Neuronal stem cell (in vitro differentiated cells): ENCODE measurements at regions not wholly inside any gene's neighbourhood (a gene's known extent, or its start where the extent isn't known, plus 50 kb on each side); places are given as distances from the start of the nearest gene placed in this dataset.
A peak's percentile ranks its signal among the peaks of the same experiment; 100 is the strongest.

Experiments used
- DNase-seq: peaks from one replicate; pipeline ENCODE4 v3.0.0-alpha.2; 2013; ENCODE audit warnings: low spot score
- H2AFZ ChIP-seq: one replicate; pipeline ENCODE4 v1.6.1; 2013; ENCODE audit warnings: mild to moderate bottlenecking, low read length, inconsistent platforms
- H2AK5ac ChIP-seq: 2 replicates; pipeline ENCODE4 v1.6.1; 2013; ENCODE audit warnings: low read depth, mild to moderate bottlenecking, inconsistent platforms, low read length, moderate library complexity, mixed read lengths
- H2BK120ac ChIP-seq: 2 replicates; pipeline ENCODE4 v1.6.1; 2013; ENCODE audit warnings: low read depth, mild to moderate bottlenecking, inconsistent platforms, low read length, moderate library complexity, mixed read lengths
- H2BK12ac ChIP-seq: one replicate; pipeline ENCODE4 v1.6.1; 2013; ENCODE audit warnings: low read length, inconsistent platforms
- H2BK15ac ChIP-seq: 2 replicates; pipeline ENCODE4 v1.6.1; 2013; ENCODE audit warnings: mild to moderate bottlenecking, low read length, inconsistent platforms, mixed read lengths
- H2BK5ac ChIP-seq: one replicate; pipeline ENCODE4 v1.6.1; 2013; ENCODE audit warnings: inconsistent platforms, mild to moderate bottlenecking, low read length, moderate library complexity
- H3K14ac ChIP-seq: one replicate; pipeline ENCODE4 v1.6.1; 2013; ENCODE audit warnings: low read length, inconsistent platforms
- H3K18ac ChIP-seq: 2 replicates; pipeline ENCODE4 v1.6.1; 2013; ENCODE audit warnings: low read length, inconsistent platforms
- H3K23ac ChIP-seq: 2 replicates; pipeline ENCODE4 v1.6.1; 2013; ENCODE audit warnings: low read depth, mild to moderate bottlenecking, mixed read lengths, low read length, inconsistent platforms; ENCODE audit not compliant: poor library complexity
- H3K27ac ChIP-seq: replicated peaks from 3 replicates; pipeline ENCODE4 v1.5.1; 2013; ENCODE audit warnings: low read length, inconsistent platforms
- H3K27me3 ChIP-seq, 3 experiments: 2 replicates each; pipeline ENCODE4 v1.6.1; 2013; ENCODE audit warnings: low read length in 3 of 3, mild to moderate bottlenecking in 2 of 3, inconsistent platforms in 1 of 3, low read depth in 1 of 3, mixed read lengths in 1 of 3, moderate library complexity in 1 of 3; ENCODE audit not compliant: control insufficient read depth in 3 of 3, insufficient read depth in 3 of 3
- H3K36me3 ChIP-seq, 2 donors: replicated peaks in 1 of 2; 2 replicates each; pipeline ENCODE4 v1.6.1; 2013; ENCODE audit warnings: low read length in 2 of 2; ENCODE audit not compliant: control insufficient read depth in 2 of 2, insufficient read depth in 2 of 2
- H3K4ac ChIP-seq: 2 replicates; pipeline ENCODE4 v1.6.1; 2013; ENCODE audit warnings: inconsistent platforms, mild to moderate bottlenecking, low read length, moderate library complexity
- H3K4me1 ChIP-seq, 2 donors: 1 replicate in 1 of 2; 2 replicates in 1 of 2; pipeline ENCODE4 v1.6.1; 2013; ENCODE audit warnings: low read length in 2 of 2, low read depth in 1 of 2; ENCODE audit not compliant: control insufficient read depth in 2 of 2, insufficient read depth in 1 of 2
- H3K4me2 ChIP-seq: one replicate; pipeline ENCODE4 v1.6.1; 2013; ENCODE audit warnings: mild to moderate bottlenecking, low read length, inconsistent platforms; ENCODE audit not compliant: insufficient read depth, poor library complexity, severe bottlenecking
- H3K4me3 ChIP-seq, 2 donors: 2 replicates each; pipeline ENCODE4 v1.5.1; 2013; ENCODE audit warnings: low read length in 2 of 2, mild to moderate bottlenecking in 2 of 2, inconsistent platforms in 1 of 2, moderate library complexity in 1 of 2
- H3K79me1 ChIP-seq: one replicate; pipeline ENCODE4 v1.6.1; 2013; ENCODE audit warnings: low read depth, mild to moderate bottlenecking, inconsistent platforms, low read length, moderate library complexity
- H3K9ac ChIP-seq: one replicate; pipeline ENCODE4 v1.6.1; 2013; ENCODE audit warnings: mild to moderate bottlenecking, low read depth, low read length, inconsistent platforms; ENCODE audit not compliant: poor library complexity
- H3K9me3 ChIP-seq, 2 donors: replicated peaks in 1 of 2; 2 replicates each; pipeline versions ENCODE3 to v1.6.1; 2013; ENCODE audit warnings: low read length in 2 of 2, mild to moderate bottlenecking in 2 of 2, inconsistent platforms in 1 of 2, low read depth in 1 of 2, mixed read lengths in 1 of 2, moderate library complexity in 1 of 2; ENCODE audit not compliant: control insufficient read depth in 2 of 2, insufficient read depth in 1 of 2
- H4K8ac ChIP-seq: one replicate; pipeline ENCODE4 v1.6.1; 2013; ENCODE audit warnings: low read depth, mild to moderate bottlenecking, inconsistent platforms, low read length, moderate library complexity
- H4K91ac ChIP-seq: one replicate; pipeline ENCODE4 v1.6.1; 2013; ENCODE audit warnings: low read length, low read depth, mild to moderate bottlenecking, inconsistent platforms; ENCODE audit not compliant: poor library complexity
- WGBS, 2 donors: extraction: QIAGEN DNeasy Blood & Tissue Kit; methylation state at CpG; one replicate each; pipeline ENCODE4 v1.1.7; 2013; ENCODE audit warnings: missing lambda C conversion rate in 2 of 2, mixed read lengths in 1 of 2; ENCODE audit not compliant: insufficient read length in 2 of 2, insufficient replicate concordance in 1 of 2; ENCODE audit errors: extremely low coverage in 2 of 2; 5-methylcytosine and 5-hydroxymethylcytosine counted together

GRCh38 chr4:27666943-27667342, 806.3 kb downstream of the STIM2 start:
- Histone ChIP-seq H2BK5ac (no peak overlapping the region), H2BK120ac (no peak overlapping the region), H4K8ac (no peak overlapping the region), H3K9ac (no peak overlapping the region), H2AFZ (peak overlapping the region; percentile 81), H3K9me3 (no peaks in the 10 kb centered on the region), H3K4me1 (peaks cover 2 to 6% of the 10 kb centered on the region in 2 donors), H2BK15ac (no peak overlapping the region), H3K4me2 (no peak overlapping the region), H4K91ac (no peak overlapping the region), H3K27ac (no peak overlapping the region), H3K27me3 (no peaks in the 10 kb centered on the region), H3K14ac (no peak overlapping the region), H2BK12ac (no peak overlapping the region), H2AK5ac (no peak overlapping the region), H3K36me3 (no peaks in the 10 kb centered on the region), H3K4ac (no peak overlapping the region), H3K4me3 (no peak overlapping the region), H3K79me1 (no peaks in the 10 kb centered on the region), H3K18ac (no peak overlapping the region), H3K23ac (no peak overlapping the region)
- no peak for DNase-seq
- no CpG with 5 or more reads among the region's 3 CpGs for WGBS, 2 donors

GRCh38 chr4:27668001-27668400, 807.4 kb downstream of the STIM2 start:
- Histone ChIP-seq H2BK120ac (no peak overlapping the region), H2AFZ (no peak overlapping the region), H3K27ac (no peak overlapping the region), H2BK12ac (no peak overlapping the region), H2BK15ac (no peak overlapping the region), H3K9ac (no peak overlapping the region), H4K91ac (no peak overlapping the region), H3K4me2 (no peak overlapping the region), H3K4me3 (no peak overlapping the region), H3K4ac (no peak overlapping the region), H3K36me3 (no peaks in the 10 kb centered on the region), H3K18ac (no peak overlapping the region), H3K14ac (no peak overlapping the region), H3K9me3 (no peaks in the 10 kb centered on the region), H2AK5ac (no peak overlapping the region), H3K4me1 (no peaks in the 10 kb centered on the region), H3K23ac (no peak overlapping the region), H4K8ac (no peak overlapping the region), H3K79me1 (no peaks in the 10 kb centered on the region), H2BK5ac (no peak overlapping the region), H3K27me3 (no peaks in the 10 kb centered on the region)
- no CpG with 5 or more reads among the region's 3 CpGs for WGBS, 2 donors
- no peak for DNase-seq

GRCh38 chr4:27678027-27678426, 817.4 kb downstream of the STIM2 start:
- Histone ChIP-seq H3K9ac (no peak overlapping the region), H3K14ac (no peak overlapping the region), H3K4me1 (peaks cover 0 to 2% of the 10 kb centered on the region in 2 donors), H3K27ac (no peak overlapping the region), H3K36me3 (no peaks in the 10 kb centered on the region), H3K27me3 (no peaks in the 10 kb centered on the region), H2BK15ac (no peak overlapping the region), H4K8ac (no peak overlapping the region), H3K79me1 (no peaks in the 10 kb centered on the region), H2BK5ac (no peak overlapping the region), H3K4me2 (no peak overlapping the region), H2BK12ac (no peak overlapping the region), H2BK120ac (no peak overlapping the region), H3K9me3 (no peaks in the 10 kb centered on the region), H3K23ac (no peak overlapping the region), H3K18ac (no peak overlapping the region), H3K4ac (no peak overlapping the region), H3K4me3 (no peak overlapping the region), H4K91ac (no peak overlapping the region), H2AFZ (no peak overlapping the region), H2AK5ac (no peak overlapping the region)
- DNase-seq, result no peak
- no CpG with 5 or more reads among the region's 1 CpG for WGBS, 2 donors

- Histone ChIP-seq H2BK15ac (no peak overlapping the region), H3K36me3 (no peaks in the 10 kb centered on the region), H4K8ac (no peak overlapping the region), H3K4ac (no peak overlapping the region), H3K27me3 (no peaks in the 10 kb centered on the region), H2BK12ac (no peak overlapping the region), H3K23ac (no peak overlapping the region), H3K79me1 (no peaks in the 10 kb centered on the region), H2BK120ac (no peak overlapping the region), H3K4me2 (no peak overlapping the region), H2BK5ac (no peak overlapping the region), H4K91ac (no peak overlapping the region), H2AFZ (peak overlapping the region; percentile 59), H2AK5ac (no peak overlapping the region), H3K4me3 (no peak overlapping the region), H3K4me1 (no peaks in the 10 kb centered on the region), H3K14ac (no peak overlapping the region), H3K27ac (no peak overlapping the region), H3K9me3 (no peaks in the 10 kb centered on the region), H3K18ac (no peak overlapping the region), H3K9ac (no peak overlapping the region)
- no CpG with 5 or more reads among the region's 8 CpGs for WGBS, 2 donors
- DNase-seq, result peak; percentile 56
Measured at GRCh38 chr4:27684610-27685011, 824.0 kb downstream of the STIM2 start.
